Transverse colon (tissue), 4 donors: ENCODE measurements at regions not wholly inside any gene's neighbourhood (a gene's known extent, or its start where the extent isn't known, plus 50 kb on each side); places are given as distances from the start of the nearest gene placed in this dataset.

Experiments used
- DNase-seq: peaks from one replicate; pipeline ENCODE4 v3.0.0-alpha.2; 2019
- H3K27ac ChIP-seq, 4 donors: fragments of 200-600 bp; sonication (generic); 2 replicates each; pipeline ENCODE4 v1.5.1; 2016 to 2018; ENCODE audit warnings: inconsistent platforms in 4 of 4
- H3K27me3 ChIP-seq: fragments of 200-600 bp; sonication (generic); 2 replicates; pipeline ENCODE4 v1.5.1; 2017; ENCODE audit warnings: inconsistent platforms
- H3K36me3 ChIP-seq, 4 donors: fragments of 200-600 bp; sonication (generic); 2 replicates each; pipeline ENCODE4 v1.5.1; 2017 to 2019; ENCODE audit warnings: inconsistent platforms in 4 of 4
- H3K4me1 ChIP-seq, 4 donors: fragments of 200-600 bp; sonication (generic); 2 replicates each; pipeline ENCODE4 v1.5.1; 2017 to 2020; ENCODE audit warnings: inconsistent platforms in 4 of 4
- H3K4me3 ChIP-seq, 4 donors: fragments of 200-600 bp; sonication (generic); 1 replicate in 1 of 4; 2 replicates in 3 of 4; pipeline versions ENCODE4 v1.5.1 to v1.6.1; 2017 to 2019; ENCODE audit warnings: inconsistent platforms in 4 of 4
- H3K9me3 ChIP-seq, 2 donors: fragments of 200-600 bp; sonication (generic); 2 replicates each; pipeline ENCODE4 v1.5.1; 2017 to 2019; ENCODE audit warnings: inconsistent platforms in 2 of 2
- EP300 ChIP-seq: sonication (generic); formaldehyde crosslinking; IDR thresholded peaks from one replicate; pipeline ENCODE4 v1.6.1; 2017; ENCODE audit warnings: antibody characterized with exemption, low read depth
- POLR2A ChIP-seq: fragments of 450-650 bp; IDR thresholded peaks from one replicate; pipeline ENCODE4 v1.6.1; 2016; ENCODE audit warnings: antibody characterized with exemption, mild to moderate bottlenecking, moderate library complexity
- POLR2AphosphoS5 ChIP-seq, 3 donors: sonication (generic); formaldehyde crosslinking; IDR thresholded peaks; one replicate each; pipeline ENCODE4 v1.6.1; 2016; ENCODE audit warnings: antibody characterized with exemption in 3 of 3
- WGBS, 2 donors: methylation state at CpG; one replicate each; pipeline ENCODE4 v1.1.5; 2018; ENCODE audit warnings: low coverage in 1 of 2; 5-methylcytosine and 5-hydroxymethylcytosine counted together
- in situ Hi-C, 4 donors: fragments of 200-750 bp; cut with MboI; loops; one replicate each; pipeline versions ENCODE4 v1.15.0 to v1.15.1; 2017; ENCODE audit warnings: low sequenced_read_pairs in 3 of 4, low pct_ligation_motif_present in 1 of 4, low pct_unique_long_range_greater_than_20kb in 1 of 4
- intact Hi-C: fragments of 100-400 bp; cut with DNase I; formaldehyde crosslinking; loops from one replicate; pipeline ENCODE4 v1.15.1; 2023; ENCODE audit warnings: low total_unique reads
- TF ChIP-seq, protein P1 (sequence below), 5 experiments: fragments of 200-600 bp in 3 of 5; fragments of 450-650 bp in 2 of 5; sonication (generic) in 3 of 5; IDR thresholded peaks; 1 replicate in 2 of 5; 2 replicates in 3 of 5; pipeline ENCODE4 v1.5.1; 2016 to 2017; ENCODE audit warnings: antibody characterized with exemption in 5 of 5, inconsistent platforms in 3 of 5, mild to moderate bottlenecking in 2 of 5, moderate library complexity in 1 of 5

DNA sequence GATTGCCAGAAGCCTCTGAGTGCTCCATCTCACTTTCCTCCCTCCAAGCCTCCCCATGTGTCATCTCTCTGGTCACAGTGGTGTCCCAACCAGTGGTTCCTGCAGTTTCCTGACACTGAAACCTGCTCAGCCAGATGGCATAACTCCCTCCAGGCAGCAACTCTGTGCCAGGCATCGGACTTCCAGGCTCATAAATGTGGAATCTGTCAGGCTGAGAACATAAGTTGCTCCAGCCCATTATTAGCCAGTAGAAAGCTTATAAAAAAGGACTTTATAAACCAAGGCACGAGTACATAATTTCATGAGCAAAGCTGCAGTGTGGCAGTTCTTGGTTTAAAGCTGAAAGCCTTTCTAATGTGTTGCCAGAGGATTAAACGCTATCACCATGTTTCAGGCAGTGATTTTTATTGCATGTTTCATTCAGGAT lies 194.3 kb downstream of the DACT1 start:
- H3K27ac ChIP-seq: no peak overlapping the region
- intact Hi-C loops (no loop called here), in situ Hi-C loops (no loop called here)
- no peak overlapping the region for H3K4me3 ChIP-seq
- TF ChIP-seq EP300: no peak
- no peak for TF ChIP-seq POLR2AphosphoS5 (IDR thresholded peaks at IDR 0.05)
- TF ChIP-seq, protein P1, sequence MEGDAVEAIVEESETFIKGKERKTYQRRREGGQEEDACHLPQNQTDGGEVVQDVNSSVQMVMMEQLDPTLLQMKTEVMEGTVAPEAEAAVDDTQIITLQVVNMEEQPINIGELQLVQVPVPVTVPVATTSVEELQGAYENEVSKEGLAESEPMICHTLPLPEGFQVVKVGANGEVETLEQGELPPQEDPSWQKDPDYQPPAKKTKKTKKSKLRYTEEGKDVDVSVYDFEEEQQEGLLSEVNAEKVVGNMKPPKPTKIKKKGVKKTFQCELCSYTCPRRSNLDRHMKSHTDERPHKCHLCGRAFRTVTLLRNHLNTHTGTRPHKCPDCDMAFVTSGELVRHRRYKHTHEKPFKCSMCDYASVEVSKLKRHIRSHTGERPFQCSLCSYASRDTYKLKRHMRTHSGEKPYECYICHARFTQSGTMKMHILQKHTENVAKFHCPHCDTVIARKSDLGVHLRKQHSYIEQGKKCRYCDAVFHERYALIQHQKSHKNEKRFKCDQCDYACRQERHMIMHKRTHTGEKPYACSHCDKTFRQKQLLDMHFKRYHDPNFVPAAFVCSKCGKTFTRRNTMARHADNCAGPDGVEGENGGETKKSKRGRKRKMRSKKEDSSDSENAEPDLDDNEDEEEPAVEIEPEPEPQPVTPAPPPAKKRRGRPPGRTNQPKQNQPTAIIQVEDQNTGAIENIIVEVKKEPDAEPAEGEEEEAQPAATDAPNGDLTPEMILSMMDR (IDR thresholded peaks at IDR 0.05): no peak
- no peak for TF ChIP-seq POLR2A
- H3K4me1 ChIP-seq: peaks cover 0 to 16% (median 6%) of the 10 kb centered on the region in 4 donors
- H3K9me3 ChIP-seq: no peaks in the 10 kb centered on the region
- WGBS, 2 donors: 0 to 32% methylated on average over 1 to 3 of the region's 3 CpGs
- peak; percentile 14 for DNase-seq
- no peaks in the 10 kb centered on the region for H3K27me3 ChIP-seq
- no peaks in the 10 kb centered on the region for H3K36me3 ChIP-seq

DNA sequence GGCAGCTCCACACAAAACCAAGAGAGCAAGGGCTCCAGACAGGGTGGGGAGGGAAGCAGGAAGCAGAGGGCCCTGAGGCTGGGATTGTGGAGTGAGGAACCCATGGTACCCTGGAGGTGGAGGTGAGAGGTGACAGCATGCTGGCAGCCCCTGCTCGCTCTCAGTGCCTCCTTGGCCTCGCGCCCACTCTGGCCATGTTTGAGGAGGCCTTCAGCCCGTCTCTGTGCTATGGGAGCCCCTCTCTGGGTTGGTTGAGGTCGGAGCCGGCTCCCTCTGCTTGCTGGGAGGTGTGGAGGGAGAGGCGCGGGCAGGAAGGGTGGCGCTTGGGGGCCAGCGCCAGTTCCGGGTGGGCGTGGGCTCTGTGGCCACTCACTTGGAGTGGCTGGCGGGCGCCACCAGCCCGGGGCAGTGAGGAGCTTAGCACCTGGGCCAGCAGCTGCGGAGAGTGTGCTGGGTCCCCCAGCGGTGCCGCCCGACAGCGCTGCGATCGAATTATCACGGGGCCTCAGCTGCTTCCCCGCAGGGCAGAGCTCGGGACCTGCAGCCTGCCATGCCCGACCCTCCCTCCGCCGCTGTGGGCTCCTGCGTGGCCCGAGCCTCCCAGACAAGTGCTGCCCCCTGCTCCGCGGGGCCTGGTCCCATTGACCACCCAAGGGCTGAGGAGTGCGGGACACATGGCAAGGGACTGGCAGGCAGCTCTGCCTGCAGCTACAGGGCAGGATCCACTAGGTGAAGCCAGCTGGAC lies 196.0 kb downstream of the DACT1 start:
- no peak overlapping the region for H3K4me3 ChIP-seq
- H3K4me1 ChIP-seq: peaks cover 0 to 16% (median 6%) of the 10 kb centered on the region in 4 donors
- H3K27me3 ChIP-seq: no peaks in the 10 kb centered on the region
- H3K9me3 ChIP-seq: no peaks in the 10 kb centered on the region
- no peak for TF ChIP-seq EP300
- WGBS, 2 donors: 92% methylated on average over 24 of the region's 33 CpGs; no CpG with 5 or more reads in 1 of the 2 donors
- in situ Hi-C loops: no loop called here
- DNase-seq: no peak
- no peaks in the 10 kb centered on the region for H3K36me3 ChIP-seq
- H3K27ac ChIP-seq: no peak overlapping the region
- intact Hi-C loops: no loop called here

DNA sequence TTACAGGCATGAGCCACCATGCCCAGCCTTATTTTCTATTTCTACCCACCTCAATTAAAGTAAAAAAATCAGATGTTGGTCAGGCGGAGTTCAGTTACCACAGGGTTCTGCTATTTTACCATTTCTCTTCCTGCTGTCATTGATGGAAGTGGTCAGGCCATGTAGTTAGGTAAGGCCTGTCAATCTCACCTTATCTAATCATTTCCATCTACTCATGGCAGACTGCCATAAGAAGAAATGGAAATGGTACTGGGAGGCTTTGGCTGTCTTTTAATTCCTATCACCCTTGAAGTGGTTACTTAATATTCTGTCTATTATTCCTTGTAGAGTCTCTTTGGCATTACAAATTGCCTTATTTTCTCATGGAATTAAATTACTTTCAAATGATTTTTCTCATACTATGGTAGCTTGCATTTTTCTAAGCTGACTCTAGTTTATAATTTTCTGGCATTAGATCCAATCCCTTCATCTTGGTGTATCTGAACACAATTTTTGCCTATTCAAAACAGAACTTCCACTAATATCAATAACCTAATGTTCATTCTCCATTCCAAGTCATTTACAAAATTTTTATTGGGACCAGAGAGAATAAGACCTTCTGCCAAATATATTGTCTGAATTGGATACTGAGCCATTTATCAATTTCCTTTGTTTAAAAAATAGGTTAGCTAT lies 198.7 kb downstream of the DACT1 start:
- no peaks in the 10 kb centered on the region for H3K36me3 ChIP-seq
- intact Hi-C loops (no loop called here), in situ Hi-C loops (no loop called here)
- WGBS, 2 donors: 65% methylated on average over 1 of the region's 1 CpG; no CpG with 5 or more reads in 1 of the 2 donors
- no peaks in the 10 kb centered on the region for H3K27me3 ChIP-seq
- no peak for DNase-seq
- TF ChIP-seq POLR2A (no peak), EP300 (no peak), POLR2AphosphoS5 (IDR thresholded peaks at IDR 0.05) (no peak)
- TF ChIP-seq, protein P1 (IDR thresholded peaks at IDR 0.05): no peak
- H3K9me3 ChIP-seq: no peaks in the 10 kb centered on the region
- H3K4me1 ChIP-seq: no peaks in the 10 kb centered on the region
- H3K4me3 ChIP-seq: no peak overlapping the region
- H3K27ac ChIP-seq: no peak overlapping the region

DNA sequence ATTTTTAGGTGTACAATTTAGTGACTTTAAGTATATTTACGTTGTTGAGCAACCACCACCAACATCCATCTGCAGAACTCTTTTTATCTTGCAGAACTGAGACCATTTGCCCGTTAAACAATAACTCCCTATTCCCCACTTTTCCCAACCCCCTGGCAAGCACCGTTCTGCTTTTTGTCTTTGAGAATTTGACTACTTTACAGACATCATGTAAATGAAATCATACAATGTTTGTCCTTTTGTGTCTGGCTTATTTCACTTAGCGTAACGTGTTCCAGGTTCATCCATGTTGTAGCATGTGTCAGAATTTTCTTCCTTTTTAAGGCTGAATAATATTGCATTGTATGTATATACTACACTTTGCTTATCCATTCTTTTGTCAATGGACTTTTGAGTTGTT lies 201.5 kb downstream of the DACT1 start:
- no peak overlapping the region for H3K4me3 ChIP-seq
- 53 to 81% methylated on average over 5 of the region's 5 CpGs for WGBS, 2 donors
- DNase-seq: no peak
- intact Hi-C loops: no loop called here
- H3K27ac ChIP-seq: no peak overlapping the region
- H3K9me3 ChIP-seq: no peaks in the 10 kb centered on the region
- in situ Hi-C loops: no loop called here
- H3K36me3 ChIP-seq: no peaks in the 10 kb centered on the region
- no peaks in the 10 kb centered on the region for H3K27me3 ChIP-seq
- TF ChIP-seq EP300: no peak
- TF ChIP-seq, protein P1 (IDR thresholded peaks at IDR 0.05): no peak
- no peak for TF ChIP-seq POLR2AphosphoS5 (IDR thresholded peaks at IDR 0.05)
- TF ChIP-seq POLR2A: no peak
- H3K4me1 ChIP-seq: no peaks in the 10 kb centered on the region
